ENCODE measurements at regions not wholly inside any gene's neighbourhood (a gene's known extent, or its start where the extent isn't known, plus 50 kb on each side); places are given as distances from the start of the nearest gene placed in this dataset.
"Not testable (repeated sequence)": the region's sequence is repeated elsewhere in the genome, so short reads cannot be mapped to it uniquely, and the experiment has no call there.

GRCh38 chr18:45343365-45343764 lies 271.9 kb upstream of the SLC14A2 start:
- in situ Hi-C loops (cut with MboI; ENCODE audit: low pct_unique_long_range_greater_than_20kb, low sequenced_read_pairs, unreplicated experiment), result no loop called here
- TF ChIP-seq CTCF (IDR thresholded peaks at IDR 0.05; ENCODE audit: extremely low read depth, insufficient read depth, missing control alignments), result no peak
- DNase-seq (ENCODE audit: low spot score), result no peak

GRCh38 chr18:45344680-45345079 lies 270.6 kb upstream of the SLC14A2 start:
- DNase-seq (ENCODE audit: low spot score); in situ Hi-C loops (cut with MboI; ENCODE audit: low pct_unique_long_range_greater_than_20kb, low sequenced_read_pairs, unreplicated experiment): not testable (repeated sequence)

- in situ Hi-C loops (cut with MboI; ENCODE audit: low pct_unique_long_range_greater_than_20kb, low sequenced_read_pairs, unreplicated experiment), result no loop called here
- no peak for TF ChIP-seq CTCF (IDR thresholded peaks at IDR 0.05; ENCODE audit: extremely low read depth, insufficient read depth, missing control alignments)
- DNase-seq (ENCODE audit: low spot score), result no peak
Measured at GRCh38 chr18:45349019-45349418, 266.3 kb upstream of the SLC14A2 start.

GRCh38 chr18:45349467-45349866 lies 265.8 kb upstream of the SLC14A2 start:
- in situ Hi-C loops (cut with MboI; ENCODE audit: low pct_unique_long_range_greater_than_20kb, low sequenced_read_pairs, unreplicated experiment), result no loop called here
- DNase-seq (ENCODE audit: low spot score), result no peak
- no peak for TF ChIP-seq CTCF (IDR thresholded peaks at IDR 0.05; ENCODE audit: extremely low read depth, insufficient read depth, missing control alignments)

GRCh38 chr18:45350404-45351156 lies 264.7 kb upstream of the SLC14A2 start:
- in situ Hi-C loops (cut with MboI; ENCODE audit: low pct_unique_long_range_greater_than_20kb, low sequenced_read_pairs, unreplicated experiment), result no loop called here
- DNase-seq (ENCODE audit: low spot score), result no peak
- no peak for TF ChIP-seq CTCF (IDR thresholded peaks at IDR 0.05; ENCODE audit: extremely low read depth, insufficient read depth, missing control alignments)

- in situ Hi-C loops (cut with MboI; ENCODE audit: low pct_unique_long_range_greater_than_20kb, low sequenced_read_pairs, unreplicated experiment), result no loop called here
Measured at GRCh38 chr18:45352874-45353273, 262.4 kb upstream of the SLC14A2 start.

More at GRCh38 chr18:45352874-45353273, 262.4 kb upstream of the SLC14A2 start:
- DNase-seq (ENCODE audit: low spot score), result no peak
- TF ChIP-seq CTCF (IDR thresholded peaks at IDR 0.05; ENCODE audit: extremely low read depth, insufficient read depth, missing control alignments), result no peak

Measured in GM13977 (cell line).